CD14-positive monocyte (primary cell): ENCODE measurements at regions not wholly inside any gene's neighbourhood (a gene's known extent, or its start where the extent isn't known, plus 50 kb on each side); places are given as distances from the start of the nearest gene placed in this dataset.

Experiments
- DNase-seq, 3 donors: peaks; one replicate each; pipeline ENCODE4 v3.0.0-alpha.2; 2011 to 2022
- H2AFZ ChIP-seq: 2 replicates; pipeline ENCODE4 v1.6.0; 2012; ENCODE audit warnings: mild to moderate bottlenecking, low read depth, low read length, inconsistent platforms; ENCODE audit not compliant: insufficient read depth, poor library complexity, severe bottlenecking
- H3K27ac ChIP-seq, 2 donors: 1 replicate in 1 of 2; 2 replicates in 1 of 2; pipeline ENCODE4 v1.5.1; 2012 to 2013; ENCODE audit warnings: low read length in 2 of 2, control low read depth in 1 of 2, inconsistent platforms in 1 of 2, low read depth in 1 of 2, mild to moderate bottlenecking in 1 of 2
- H3K27me3 ChIP-seq, 2 donors: one replicate each; pipeline versions ENCODE4 v1.6.0 to v1.6.1; 2011 to 2013; ENCODE audit warnings: low read length in 2 of 2; ENCODE audit not compliant: control insufficient read depth in 2 of 2, insufficient read depth in 2 of 2
- H3K36me3 ChIP-seq, 2 donors: replicated peaks in 1 of 2; 1 replicate in 1 of 2; 2 replicates in 1 of 2; pipeline versions ENCODE4 v1.5.1 to v1.6.1; 2012 to 2013; ENCODE audit warnings: low read length in 2 of 2, control low read depth in 1 of 2, inconsistent platforms in 1 of 2, mild to moderate bottlenecking in 1 of 2; ENCODE audit not compliant: insufficient read depth in 2 of 2, control insufficient read depth in 1 of 2
- H3K4me1 ChIP-seq, 2 donors: 1 replicate in 1 of 2; 2 replicates in 1 of 2; pipeline versions ENCODE4 v1.5.1 to v1.6.1; 2012 to 2013; ENCODE audit warnings: low read length in 2 of 2, control low read depth in 1 of 2, inconsistent platforms in 1 of 2, mild to moderate bottlenecking in 1 of 2, moderate library complexity in 1 of 2; ENCODE audit not compliant: insufficient read depth in 2 of 2, control insufficient read depth in 1 of 2
- H3K4me2 ChIP-seq: replicated peaks from 2 replicates; pipeline ENCODE3; 2012; ENCODE audit warnings: low read length, moderate library complexity, mild to moderate bottlenecking; ENCODE audit not compliant: poor library complexity, severe bottlenecking; ENCODE audit errors: extremely low read depth
- H3K4me3 ChIP-seq, 3 experiments: fragments of 200-600 bp in 1 of 3; sonication (generic) in 1 of 3; replicated peaks in 1 of 3; 1 replicate in 2 of 3; 2 replicates in 1 of 3; pipeline ENCODE4 v1.5.1; 2011 to 2013; ENCODE audit warnings: low read length in 3 of 3, mild to moderate bottlenecking in 3 of 3, control low read depth in 2 of 3, low read depth in 2 of 3, inconsistent platforms in 1 of 3, moderate library complexity in 1 of 3
- H3K79me2 ChIP-seq: 2 replicates; pipeline ENCODE4 v1.6.0; 2012; ENCODE audit warnings: mild to moderate bottlenecking, control low read depth, inconsistent platforms, low read length, moderate library complexity; ENCODE audit not compliant: insufficient read depth
- H3K9ac ChIP-seq: 2 replicates; pipeline ENCODE4 v1.6.0; 2017; ENCODE audit warnings: low read length, mild to moderate bottlenecking; ENCODE audit not compliant: insufficient read depth, poor library complexity, severe bottlenecking
- H3K9me3 ChIP-seq, 2 donors: replicated peaks in 1 of 2; 1 replicate in 1 of 2; 2 replicates in 1 of 2; pipeline versions ENCODE4 v1.5.1 to v1.6.1; 2012 to 2013; ENCODE audit warnings: low read length in 2 of 2, control low read depth in 1 of 2; ENCODE audit not compliant: control insufficient read depth in 1 of 2, insufficient read depth in 1 of 2
- H4K20me1 ChIP-seq: 2 replicates; pipeline ENCODE4 v1.6.0; 2012; ENCODE audit warnings: mild to moderate bottlenecking, low read length, control low read depth, moderate library complexity; ENCODE audit not compliant: insufficient read depth
- H3K27ac Mint-ChIP-seq, 7 donors: one replicate each; pipeline ENCODE4 v1.8.0; 2020; ENCODE audit warnings: mild to moderate bottlenecking in 7 of 7, mixed read lengths in 7 of 7, moderate library complexity in 6 of 7, inconsistent platforms in 2 of 7
- H3K27me3 Mint-ChIP-seq, 3 donors: one replicate each; pipeline ENCODE4 v1.8.0; 2021 to 2022; ENCODE audit warnings: low read depth in 3 of 3, mild to moderate bottlenecking in 3 of 3, mixed read lengths in 3 of 3, moderate library complexity in 3 of 3, inconsistent platforms in 1 of 3
- H3K36me3 Mint-ChIP-seq, 2 donors: one replicate each; pipeline ENCODE4 v1.8.0; 2020; ENCODE audit warnings: mixed read lengths in 2 of 2, inconsistent platforms in 1 of 2, mild to moderate bottlenecking in 1 of 2
- H3K4me1 Mint-ChIP-seq: one replicate; pipeline ENCODE4 v1.8.0; 2020; ENCODE audit warnings: mild to moderate bottlenecking, mixed read lengths
- H3K4me3 Mint-ChIP-seq, 2 donors: one replicate each; pipeline ENCODE4 v1.8.0; 2020; ENCODE audit warnings: mild to moderate bottlenecking in 2 of 2, mixed read lengths in 2 of 2, moderate library complexity in 1 of 2
- H3K9me3 Mint-ChIP-seq, 7 donors: one replicate each; pipeline ENCODE4 v1.8.0; 2020 to 2022; ENCODE audit warnings: mixed read lengths in 7 of 7, mild to moderate bottlenecking in 6 of 7, moderate library complexity in 6 of 7, inconsistent platforms in 2 of 7
- CTCF ChIP-seq: fragments of 200-600 bp; IDR thresholded peaks from one replicate; pipeline ENCODE4 v1.8.0; 2022; ENCODE audit warnings: antibody characterized with exemption, mild to moderate bottlenecking
- WGBS: methylation state at CpG from one replicate; pipeline ENCODE4 v1.1.5; 2013; ENCODE audit warnings: missing lambda C conversion rate; ENCODE audit not compliant: insufficient coverage; 5-methylcytosine and 5-hydroxymethylcytosine counted together
- intact Hi-C, 2 donors: fragments of 100-400 bp; cut with micrococcal nuclease; formaldehyde crosslinking; loops; one replicate each; pipeline versions ENCODE4 v1.15.0 to v1.15.1; 2023

GRCh38 chr5:67858471-67859031 lies 357.0 kb upstream of the PIK3R1 start:
- H3K4me1 ChIP-seq = no peaks in the 10 kb centered on the region
- H3K4me2 ChIP-seq = no peak overlapping the region
- no peaks in the 10 kb centered on the region for H3K36me3 ChIP-seq
- H3K9me3 Mint-ChIP-seq = peaks cover 3 to 6% (median 4%) of the 10 kb centered on the region in 7 donors
- H3K79me2 ChIP-seq = no peaks in the 10 kb centered on the region
- no peak overlapping the region for H3K4me3 Mint-ChIP-seq
- no peak overlapping the region for H3K27ac Mint-ChIP-seq
- H3K27me3 ChIP-seq = no peaks in the 10 kb centered on the region
- no peak overlapping the region for H3K4me3 ChIP-seq
- H4K20me1 ChIP-seq = no peaks in the 10 kb centered on the region
- H3K9ac ChIP-seq = no peak overlapping the region
- intact Hi-C loops = no loop called here
- H3K27me3 Mint-ChIP-seq = peaks cover 0 to 2% (median 0%) of the 10 kb centered on the region in 3 donors
- H3K27ac ChIP-seq = no peak overlapping the region
- no CpG with 5 or more reads among the region's 5 CpGs for WGBS
- DNase-seq = no peak
- H3K9me3 ChIP-seq = no peaks in the 10 kb centered on the region
- no peak for TF ChIP-seq CTCF
- H3K4me1 Mint-ChIP-seq = no peaks in the 10 kb centered on the region
- H3K36me3 Mint-ChIP-seq = no peaks in the 10 kb centered on the region
- no peak overlapping the region for H2AFZ ChIP-seq

GRCh38 chr5:67857502-67857901 lies 358.1 kb upstream of the PIK3R1 start:
- no peaks in the 10 kb centered on the region for H3K36me3 Mint-ChIP-seq
- H3K27me3 ChIP-seq = no peaks in the 10 kb centered on the region
- no peak overlapping the region for H3K4me3 Mint-ChIP-seq
- no peak overlapping the region for H3K27ac Mint-ChIP-seq
- intact Hi-C loops = no loop called here
- H4K20me1 ChIP-seq = no peaks in the 10 kb centered on the region
- no peaks in the 10 kb centered on the region for H3K4me1 Mint-ChIP-seq
- no peak overlapping the region for H3K9ac ChIP-seq
- DNase-seq = no peak
- H3K36me3 ChIP-seq = no peaks in the 10 kb centered on the region
- H3K27ac ChIP-seq = no peak overlapping the region
- H3K4me2 ChIP-seq = no peak overlapping the region
- no peaks in the 10 kb centered on the region for H3K79me2 ChIP-seq
- H3K4me1 ChIP-seq = no peaks in the 10 kb centered on the region
- peaks cover 3 to 7% (median 7%) of the 10 kb centered on the region in 7 donors for H3K9me3 Mint-ChIP-seq
- H2AFZ ChIP-seq = no peak overlapping the region
- no peak overlapping the region for H3K4me3 ChIP-seq
- H3K9me3 ChIP-seq = no peaks in the 10 kb centered on the region
- TF ChIP-seq CTCF = no peak
- H3K27me3 Mint-ChIP-seq = peaks cover 0 to 2% (median 0%) of the 10 kb centered on the region in 3 donors
- WGBS = no CpG with 5 or more reads among the region's 1 CpG
